NCI-H774 (cell line): ENCODE measurements at regions not wholly inside any gene's neighbourhood (a gene's known extent, or its start where the extent isn't known, plus 50 kb on each side); places are given as distances from the start of the nearest gene placed in this dataset.
A peak's percentile ranks its signal among the peaks of the same experiment; 100 is the strongest.

Experiments used
- DNase-seq: peaks from one replicate; lab custom pipeline; 2025; lab: John Stamatoyannopoulos, UW

DNA sequence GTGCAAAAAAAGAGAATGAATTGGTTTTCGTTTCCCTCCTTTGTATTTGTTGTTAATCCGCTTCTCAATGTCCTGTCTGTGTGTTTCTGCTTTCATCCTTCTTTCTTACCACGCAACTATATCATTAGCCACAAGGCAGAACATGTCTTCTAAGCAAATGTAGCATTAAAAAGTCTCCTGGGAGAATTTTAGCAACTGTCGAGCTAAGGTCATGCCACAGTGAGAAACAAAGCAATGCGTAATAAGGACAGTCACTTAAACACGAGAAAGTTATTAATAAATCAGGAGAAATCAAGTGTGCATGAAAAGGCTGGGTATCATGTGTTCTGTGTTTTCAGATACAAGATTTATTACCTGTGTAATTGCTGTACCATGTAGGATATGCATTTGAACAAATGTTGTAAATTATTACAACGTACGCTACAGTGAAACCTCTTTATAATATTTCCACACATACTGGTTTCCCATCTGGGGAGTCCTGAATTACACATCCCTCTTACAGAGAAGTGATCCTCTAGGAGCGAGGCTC is 890.8 kb downstream of the TRIML1 start:
- DNase-seq = no peak

DNA sequence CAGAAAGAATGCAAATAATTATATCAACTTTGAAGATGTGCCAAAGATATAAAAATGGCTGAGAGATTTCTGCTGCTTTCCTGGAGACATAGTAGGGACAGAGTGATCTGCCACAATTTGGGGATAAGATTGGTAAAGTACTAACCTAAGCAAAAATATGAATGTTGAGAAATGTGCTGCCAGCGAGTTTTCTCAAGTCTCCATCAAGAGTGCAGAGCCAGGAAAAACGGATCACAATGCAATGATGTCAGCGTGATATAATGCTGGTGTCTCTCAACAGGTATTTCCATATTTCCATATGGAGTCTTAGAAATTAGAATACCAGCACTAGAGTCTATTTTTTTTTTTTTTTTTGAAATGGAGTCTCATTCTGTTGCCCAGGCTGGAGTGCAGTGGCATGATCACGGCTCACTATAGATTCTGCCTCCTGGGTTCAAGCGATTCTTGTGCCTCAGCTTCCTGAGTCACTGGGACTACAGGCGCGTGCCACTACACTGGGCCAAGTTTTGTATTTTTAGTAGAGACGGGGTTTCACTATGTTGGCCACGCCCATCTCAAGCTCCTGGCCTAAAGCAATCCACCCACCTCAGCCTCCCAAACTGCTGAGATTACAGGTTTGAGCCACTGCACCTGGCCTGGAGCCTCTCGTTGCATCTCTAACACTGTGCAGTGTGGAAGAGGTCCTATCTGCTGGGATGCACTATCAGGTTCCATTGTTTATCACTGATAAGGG is 893.5 kb downstream of the TRIML1 start:
- DNase-seq = no peak

DNA sequence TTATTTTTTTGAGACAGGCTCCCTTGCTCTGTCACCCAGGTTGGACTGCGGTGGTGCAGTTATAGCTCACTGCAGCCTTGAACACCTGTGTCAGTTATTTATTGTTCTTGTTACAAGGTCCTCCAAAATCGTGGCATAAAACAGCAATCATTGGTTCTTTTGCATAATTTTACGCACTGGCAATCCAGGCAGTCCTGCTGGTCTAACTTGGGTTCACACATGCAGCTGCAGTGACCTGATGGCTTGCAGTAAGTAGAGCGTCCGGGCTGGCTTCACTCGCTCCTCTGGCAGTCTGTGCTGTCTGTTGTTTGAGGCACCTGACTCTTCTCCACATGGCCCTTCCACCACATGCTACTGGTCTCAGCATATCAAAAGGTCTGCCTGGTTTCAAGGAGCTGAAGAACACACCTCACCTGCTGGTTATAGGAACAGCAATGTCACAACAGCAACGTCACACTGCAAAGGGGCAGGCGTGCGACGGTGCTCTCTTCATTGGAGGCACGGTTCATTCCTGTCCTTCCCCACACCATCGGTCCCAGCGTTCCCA is 894.6 kb downstream of the TRIML1 start:
- no peak for DNase-seq

DNA sequence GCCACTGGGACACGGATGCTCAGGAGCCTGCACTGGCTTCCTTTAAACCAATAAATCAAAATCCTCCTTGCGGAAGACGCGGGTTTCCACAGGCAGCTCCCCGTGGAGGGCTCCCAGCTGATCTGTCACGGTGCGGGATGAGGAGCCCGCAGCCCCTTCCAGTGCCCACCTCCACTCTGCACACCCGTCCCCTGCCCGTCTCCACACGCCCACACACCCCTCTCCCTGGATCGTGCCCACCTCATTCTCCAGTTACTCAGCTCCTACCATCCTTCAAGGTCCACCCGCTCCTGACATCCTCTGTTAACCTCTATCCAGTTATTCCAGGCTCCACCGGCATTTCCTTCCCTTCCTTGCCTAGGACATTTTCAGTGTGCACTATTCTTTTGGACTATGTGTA is 895.9 kb downstream of the TRIML1 start:
- no peak for DNase-seq

DNA sequence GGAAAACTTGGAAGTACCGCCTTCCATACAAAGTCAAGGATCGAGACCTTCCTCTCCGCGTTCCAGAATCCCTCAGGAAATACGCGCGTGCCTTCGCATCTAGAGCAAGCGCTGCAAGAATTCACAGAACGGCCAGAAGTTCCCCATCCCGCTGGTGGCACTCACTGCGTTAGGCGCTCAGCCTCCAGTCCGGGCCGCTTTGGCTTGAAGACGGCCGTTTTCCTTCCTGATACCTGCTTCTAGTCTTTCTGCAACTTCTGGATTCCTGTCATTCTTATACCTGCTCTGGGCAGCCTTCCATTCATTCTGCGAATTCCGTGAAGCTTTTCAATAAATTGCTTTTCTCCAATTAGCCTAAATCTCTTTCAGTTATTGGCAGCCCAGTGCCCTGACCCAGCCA is 896.4 kb downstream of the TRIML1 start:
- DNase-seq = no peak

DNA sequence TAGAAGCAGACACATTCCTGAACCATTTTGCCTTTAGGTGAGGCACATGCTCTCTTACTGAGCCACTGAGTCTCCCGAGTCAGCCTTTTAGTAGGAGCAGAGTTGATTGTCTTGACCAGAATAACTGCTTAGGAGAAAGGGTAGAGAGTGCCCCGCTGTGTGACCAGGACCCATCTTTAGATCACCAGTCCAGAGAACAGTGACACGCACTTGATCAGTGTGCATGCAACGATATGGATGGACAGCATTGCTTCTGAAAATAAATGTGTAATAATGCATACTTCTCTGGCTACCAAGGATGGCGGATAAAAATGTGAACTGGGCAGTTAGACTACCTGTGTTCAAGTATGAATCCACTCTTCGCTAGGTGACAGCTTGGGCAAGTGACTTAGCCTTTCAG is 897.7 kb downstream of the TRIML1 start:
- no peak for DNase-seq

DNA sequence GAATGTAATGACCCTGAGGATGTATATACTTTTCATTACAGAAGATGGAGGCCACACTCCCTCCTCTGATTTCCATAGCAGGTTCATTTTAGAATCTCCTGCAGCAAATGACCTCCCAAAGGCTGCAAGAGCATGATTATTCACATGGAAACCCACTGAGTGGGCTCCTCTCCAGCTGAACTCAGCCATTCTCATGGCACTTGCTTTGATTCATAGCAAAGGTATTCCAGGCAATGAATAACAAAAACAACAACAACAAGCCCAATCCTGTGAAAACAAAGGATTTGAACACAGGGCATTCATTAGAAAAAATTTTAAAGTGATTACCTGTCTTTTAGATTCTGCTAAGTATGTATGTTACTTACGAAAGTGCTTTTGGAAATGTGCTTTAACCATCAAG is 894.0 kb upstream of the FRG1 start:
- DNase-seq = no peak

DNA sequence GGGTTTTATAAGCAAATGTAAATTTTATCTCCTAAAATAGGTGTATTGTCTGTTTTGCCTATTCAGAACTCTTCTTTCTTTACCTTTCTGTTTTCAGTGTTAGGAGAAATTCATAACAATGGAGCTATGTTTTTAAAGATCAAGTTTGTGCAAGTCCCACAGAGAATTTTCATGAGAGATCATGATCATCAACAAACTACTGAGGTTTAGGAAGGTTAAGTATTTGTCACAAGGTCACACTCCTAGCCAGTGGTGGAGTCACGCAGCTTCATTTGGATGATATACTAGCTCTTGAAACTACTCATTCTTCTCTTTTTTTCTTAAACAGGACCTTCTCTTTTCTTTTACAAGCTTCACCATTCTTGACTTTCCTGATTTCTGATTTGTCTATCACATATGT is 892.6 kb upstream of the FRG1 start:
- DNase-seq = no peak

DNA sequence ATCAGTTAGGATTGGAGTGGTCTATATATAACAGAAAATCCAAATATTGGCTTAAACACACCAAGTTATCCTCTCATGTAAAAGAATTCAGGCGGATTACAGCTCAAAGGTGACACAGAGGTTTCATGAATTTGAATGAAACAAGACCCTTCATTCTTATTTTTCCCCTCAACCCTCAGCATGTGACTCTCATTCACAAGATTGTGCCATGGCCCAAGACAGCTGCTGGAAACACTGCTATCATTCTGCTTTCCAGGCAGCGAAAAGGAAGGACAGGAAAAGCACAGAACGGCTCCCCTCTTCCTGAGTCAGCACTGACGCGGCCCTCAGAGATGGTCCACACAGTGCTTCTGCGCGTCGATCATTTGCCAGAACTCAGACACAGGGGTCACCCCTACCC is 891.0 kb upstream of the FRG1 start:
- DNase-seq = no peak

DNA sequence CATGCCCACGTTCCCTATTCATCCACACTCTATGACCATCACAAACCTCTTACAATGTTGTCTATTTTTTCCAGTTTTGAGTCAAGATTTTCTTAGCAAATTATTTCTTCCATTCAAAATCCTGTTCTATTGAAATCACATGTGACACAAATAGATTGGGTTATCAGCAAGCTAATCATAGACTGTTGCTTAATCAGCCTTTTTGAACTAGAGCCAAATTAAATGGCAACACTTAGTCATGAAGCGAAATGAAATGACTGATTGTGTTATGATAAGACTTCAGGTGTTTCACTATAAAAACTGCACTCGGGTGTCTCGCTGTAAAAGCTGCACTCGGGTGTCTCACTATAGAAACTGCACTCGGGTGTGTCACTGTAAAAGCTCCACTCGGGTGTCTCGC is 890.0 kb upstream of the FRG1 start:
- no peak for DNase-seq

DNA sequence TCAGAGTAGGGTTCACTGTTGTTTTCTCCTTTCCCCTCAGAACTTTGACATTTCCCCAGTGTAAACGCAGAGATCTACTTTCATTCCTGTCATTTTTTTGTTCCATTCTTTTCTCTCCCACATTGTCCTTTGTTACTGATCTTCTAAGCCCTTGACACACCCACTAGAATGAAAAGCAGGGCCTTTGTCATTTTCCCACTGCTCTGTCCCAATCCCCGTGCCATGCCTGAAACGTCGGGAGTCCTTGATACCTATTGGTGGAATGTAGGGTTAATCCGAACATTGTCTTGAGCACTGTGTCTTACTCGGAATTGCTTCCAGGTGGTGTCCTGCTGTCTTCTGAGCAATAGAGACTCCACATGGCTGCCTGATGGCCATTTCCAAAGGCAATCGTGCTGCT is 887.1 kb upstream of the FRG1 start:
- no peak for DNase-seq

DNA sequence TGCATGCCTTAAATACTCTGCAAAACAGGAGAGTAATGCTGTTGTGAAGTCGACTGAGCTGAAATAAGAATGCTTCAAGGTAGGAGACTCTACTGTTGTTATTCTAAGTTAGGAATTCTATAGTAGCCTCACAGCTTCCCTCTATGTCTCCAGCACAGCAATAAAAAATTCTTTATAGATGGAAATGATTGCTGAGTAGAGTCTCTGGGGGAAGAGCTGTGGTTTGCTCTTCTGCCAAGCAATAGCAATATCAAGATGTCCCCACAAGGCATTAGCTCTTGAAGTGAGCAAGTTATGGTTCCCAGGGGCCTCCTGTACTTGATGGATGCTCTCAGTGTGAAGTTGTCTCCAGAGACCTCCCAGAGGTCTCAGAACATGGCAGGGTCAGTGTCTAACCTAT is 880.6 kb upstream of the FRG1 start:
- DNase-seq = no peak

DNA sequence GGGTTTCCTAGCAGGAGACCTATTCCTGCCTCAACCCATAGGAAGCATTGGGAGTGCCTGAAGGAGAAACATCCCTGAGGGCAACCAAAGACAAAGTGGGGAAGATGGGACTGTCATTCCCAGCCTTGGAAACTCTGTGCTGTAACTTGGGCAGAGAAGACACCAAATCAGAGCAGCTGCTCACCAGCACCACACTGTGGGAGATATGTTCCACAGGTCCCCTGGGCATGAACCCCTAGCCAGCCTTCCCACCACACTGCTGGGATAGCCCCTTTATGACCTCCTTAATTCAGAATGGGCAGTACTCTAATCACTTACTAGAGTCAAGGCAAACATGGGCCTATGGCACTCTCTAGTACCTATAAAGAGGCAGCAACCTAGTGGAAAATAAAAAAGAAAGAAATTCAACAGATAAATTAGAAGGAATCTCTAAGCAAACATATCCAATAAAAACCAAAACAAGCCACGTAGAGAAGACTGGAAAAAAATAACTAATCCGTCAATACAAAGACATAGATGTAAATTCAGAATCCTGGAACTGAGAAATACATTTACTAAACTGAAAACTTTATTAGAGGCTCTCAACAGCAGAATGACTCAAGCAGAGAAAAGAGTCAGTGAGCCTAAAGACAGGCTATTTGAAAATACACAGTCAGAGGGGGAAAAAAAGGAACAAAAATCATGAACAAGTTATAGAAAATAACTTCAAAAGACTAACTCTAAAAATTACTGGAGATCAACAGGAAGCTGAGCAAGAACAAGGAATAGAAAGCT is 878.4 kb upstream of the FRG1 start:
- DNase-seq = no peak

DNA sequence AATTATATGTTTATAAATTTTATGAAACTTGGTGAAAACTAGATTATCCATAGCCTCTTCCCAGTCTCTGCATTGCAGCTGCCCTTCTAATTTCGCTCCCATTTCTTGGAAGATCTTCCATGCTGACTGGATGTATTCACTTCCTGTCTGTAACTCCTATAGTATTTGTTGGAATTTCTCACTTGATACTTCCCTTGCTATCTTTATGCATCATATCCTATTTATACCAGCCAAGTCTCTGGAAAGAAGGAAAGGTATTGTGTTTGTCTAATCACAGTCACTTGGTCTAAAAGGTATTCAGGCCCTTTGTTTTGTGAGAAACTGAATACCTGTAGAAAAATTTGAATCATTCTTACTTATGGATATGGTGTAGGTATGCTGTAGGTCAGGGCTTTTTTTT is 870.9 kb upstream of the FRG1 start:
- DNase-seq = no peak

DNA sequence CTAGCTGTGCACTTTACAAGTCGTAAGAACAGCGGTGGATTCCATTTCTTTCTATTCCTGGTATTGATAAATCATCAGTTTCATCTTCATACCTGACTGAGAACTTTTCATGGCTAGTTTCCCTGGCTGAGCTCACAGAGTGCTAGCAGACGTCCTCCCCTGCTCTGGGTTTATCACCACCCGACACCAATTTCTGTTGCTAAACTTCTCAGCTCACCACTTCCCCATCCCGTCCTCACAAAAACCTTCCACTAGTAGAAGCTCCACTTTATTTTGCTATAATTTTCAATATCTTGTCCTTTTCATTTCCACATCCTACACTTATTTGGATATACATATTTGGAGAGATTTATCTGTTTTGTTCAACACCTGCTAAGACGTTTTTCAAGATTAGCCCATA is 869.4 kb upstream of the FRG1 start:
- DNase-seq = no peak

DNA sequence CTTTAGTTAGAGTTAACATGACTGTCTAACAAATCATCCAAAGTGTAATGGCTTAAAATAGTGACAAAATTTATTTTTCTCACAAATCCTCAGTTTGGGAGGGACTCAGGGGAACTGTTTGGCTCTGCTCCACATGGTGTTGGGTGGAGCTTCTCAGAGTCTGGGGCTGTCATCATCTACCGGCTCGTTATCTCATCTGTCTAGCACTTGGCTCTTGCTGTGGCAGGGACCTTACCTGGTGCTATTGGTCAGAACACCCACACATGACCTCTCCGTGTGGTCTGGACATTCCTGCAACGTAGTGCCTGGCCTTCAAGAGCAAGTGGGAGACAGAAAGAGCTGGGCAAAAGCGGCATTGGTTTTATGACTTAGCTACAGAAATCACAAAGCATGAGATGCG is 866.9 kb upstream of the FRG1 start:
- DNase-seq = no peak

DNA sequence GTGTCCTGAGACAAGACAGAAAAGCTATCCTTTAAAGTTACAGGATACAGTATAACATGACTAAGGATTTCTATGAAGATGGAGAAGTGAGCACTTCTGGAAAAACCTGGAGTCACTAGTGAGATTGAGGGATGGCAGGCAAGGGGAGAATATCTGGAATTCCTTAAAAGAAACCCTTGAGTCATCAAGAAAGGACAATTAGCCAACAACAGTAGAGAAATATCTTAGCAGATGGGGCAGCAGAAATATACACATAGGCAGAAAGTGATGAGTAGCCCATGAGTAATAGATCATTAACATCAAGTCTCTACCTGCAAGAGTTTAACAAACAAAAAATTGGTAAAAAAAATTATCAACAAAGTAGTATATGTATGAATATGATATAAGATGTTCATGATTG is 858.8 kb upstream of the FRG1 start:
- DNase-seq = no peak

DNA sequence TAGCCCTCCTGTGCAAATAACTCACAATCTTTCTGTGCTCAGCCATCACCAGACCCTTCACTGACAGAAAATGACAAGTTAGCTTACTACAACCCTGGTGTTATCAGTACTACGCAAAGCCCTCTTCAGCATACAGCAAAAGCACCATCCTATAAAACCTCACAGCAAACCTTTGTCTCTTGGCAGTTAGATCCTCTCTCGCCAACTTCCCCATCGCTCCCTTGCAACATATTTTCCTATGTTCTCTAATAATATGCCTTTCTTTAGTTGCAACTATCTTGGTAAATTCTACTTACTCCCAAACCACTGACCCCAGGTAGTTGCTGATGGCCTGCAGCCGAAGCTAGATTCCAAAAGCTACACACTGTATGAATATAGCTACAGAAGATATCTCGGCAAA is 856.9 kb upstream of the FRG1 start:
- DNase-seq = no peak

DNA sequence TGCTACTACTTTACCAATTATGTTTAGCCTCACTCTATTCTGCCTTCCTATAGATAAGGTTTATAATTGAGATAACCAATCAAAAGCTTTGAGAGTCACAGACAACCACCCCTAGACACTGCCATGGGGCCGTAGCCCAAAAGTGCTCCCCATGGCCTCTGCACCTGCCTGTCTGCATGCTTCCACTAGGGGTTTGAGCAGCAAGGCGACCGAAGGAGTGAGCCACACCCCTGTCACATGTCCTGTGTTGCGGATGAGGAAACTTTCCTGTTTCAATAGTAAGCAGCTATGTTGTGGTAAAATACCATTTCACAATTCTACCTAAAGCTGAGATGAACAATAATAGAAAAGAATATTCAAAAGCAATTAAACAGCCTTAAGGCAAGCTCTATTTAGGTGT is 856.0 kb upstream of the FRG1 start:
- DNase-seq = no peak

DNA sequence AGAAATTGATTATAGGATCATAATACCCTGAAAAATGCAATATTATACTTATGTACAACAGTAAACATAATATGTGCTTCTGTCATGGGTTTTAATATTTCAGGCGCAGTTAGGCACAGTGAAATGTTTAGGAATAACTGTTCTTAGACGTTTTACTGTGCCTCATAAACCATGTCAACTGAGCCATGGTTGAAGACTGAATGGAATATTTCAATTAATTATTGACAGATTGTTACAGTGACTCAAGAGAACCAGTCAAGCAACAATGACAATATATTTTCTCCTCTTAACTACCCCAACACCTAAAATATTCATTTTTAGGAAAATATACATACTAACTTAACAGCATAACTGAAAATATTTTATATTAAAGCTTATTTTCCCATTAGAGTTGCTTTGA is 852.7 kb upstream of the FRG1 start:
- DNase-seq = no peak

DNA sequence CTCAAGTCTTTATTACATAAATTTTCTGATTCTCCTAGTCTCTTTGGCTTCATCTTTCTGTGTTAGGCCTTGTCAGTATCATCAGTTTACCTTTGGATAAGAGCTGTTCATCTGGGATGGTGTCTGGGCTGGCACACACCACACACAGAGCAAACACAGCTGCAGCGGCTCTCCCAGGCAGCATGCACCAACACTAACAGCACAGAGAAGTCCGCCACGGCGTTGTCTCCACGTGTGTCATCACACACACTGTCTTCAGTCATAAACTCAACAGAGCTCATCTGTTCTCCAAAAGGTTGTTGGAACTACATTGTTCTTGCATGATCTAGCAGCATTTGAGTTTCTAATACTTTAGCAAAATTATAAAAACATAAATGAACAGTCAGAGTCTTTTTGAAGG is 851.9 kb upstream of the FRG1 start:
- peak; percentile 9 for DNase-seq

DNA sequence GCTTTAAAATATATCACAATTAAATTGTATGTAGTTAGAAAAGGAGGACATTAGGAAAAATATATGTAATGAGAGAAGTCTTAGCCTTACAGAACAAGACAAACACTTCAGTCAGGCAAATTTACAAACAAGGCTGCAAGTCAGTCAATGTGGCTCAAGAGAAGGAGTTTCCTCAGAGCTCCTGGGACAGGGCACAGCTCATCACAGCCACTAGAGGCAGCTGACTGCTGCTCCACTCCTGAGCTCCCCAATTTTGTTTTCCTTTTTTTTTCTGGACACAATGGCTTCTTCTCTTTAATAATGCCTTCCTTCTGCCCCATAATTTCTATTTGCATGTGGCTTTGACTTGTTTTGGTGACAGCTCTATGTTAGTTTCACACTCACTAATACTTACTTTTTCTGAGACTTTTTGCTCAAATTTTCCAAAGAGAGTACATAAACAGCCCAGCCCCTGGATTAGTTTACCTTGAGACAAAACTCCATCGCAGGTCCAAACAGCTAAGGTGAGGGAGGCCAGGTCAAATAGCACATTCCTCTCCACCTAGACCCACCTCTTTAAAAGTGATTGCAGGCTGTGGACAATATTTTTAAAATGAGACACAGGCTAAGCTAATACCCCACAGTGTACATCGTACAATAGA is 850.4 kb upstream of the FRG1 start:
- DNase-seq = no peak

DNA sequence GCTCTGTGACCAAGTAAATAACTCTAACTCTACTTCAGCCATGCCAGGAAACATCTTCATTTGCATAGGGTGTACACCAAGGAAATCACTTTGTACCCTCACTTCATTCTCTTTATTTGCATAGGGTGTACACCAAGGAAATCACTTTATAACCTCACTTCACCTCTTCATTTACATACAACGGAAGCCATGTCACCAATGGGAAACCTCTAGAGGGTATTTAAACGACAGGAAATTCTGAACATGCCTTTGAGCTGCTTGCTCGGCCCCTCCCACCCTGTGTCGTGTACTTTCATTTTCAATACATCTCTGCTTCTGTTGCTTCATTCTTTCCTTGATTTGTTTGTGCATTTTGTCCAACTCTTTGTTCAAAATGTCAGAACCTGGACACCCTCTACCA is 848.1 kb upstream of the FRG1 start:
- DNase-seq = no peak
